ENCODE measurements at regions not wholly inside any gene's neighbourhood (a gene's known extent, or its start where the extent isn't known, plus 50 kb on each side); places are given as distances from the start of the nearest gene placed in this dataset.

DNA sequence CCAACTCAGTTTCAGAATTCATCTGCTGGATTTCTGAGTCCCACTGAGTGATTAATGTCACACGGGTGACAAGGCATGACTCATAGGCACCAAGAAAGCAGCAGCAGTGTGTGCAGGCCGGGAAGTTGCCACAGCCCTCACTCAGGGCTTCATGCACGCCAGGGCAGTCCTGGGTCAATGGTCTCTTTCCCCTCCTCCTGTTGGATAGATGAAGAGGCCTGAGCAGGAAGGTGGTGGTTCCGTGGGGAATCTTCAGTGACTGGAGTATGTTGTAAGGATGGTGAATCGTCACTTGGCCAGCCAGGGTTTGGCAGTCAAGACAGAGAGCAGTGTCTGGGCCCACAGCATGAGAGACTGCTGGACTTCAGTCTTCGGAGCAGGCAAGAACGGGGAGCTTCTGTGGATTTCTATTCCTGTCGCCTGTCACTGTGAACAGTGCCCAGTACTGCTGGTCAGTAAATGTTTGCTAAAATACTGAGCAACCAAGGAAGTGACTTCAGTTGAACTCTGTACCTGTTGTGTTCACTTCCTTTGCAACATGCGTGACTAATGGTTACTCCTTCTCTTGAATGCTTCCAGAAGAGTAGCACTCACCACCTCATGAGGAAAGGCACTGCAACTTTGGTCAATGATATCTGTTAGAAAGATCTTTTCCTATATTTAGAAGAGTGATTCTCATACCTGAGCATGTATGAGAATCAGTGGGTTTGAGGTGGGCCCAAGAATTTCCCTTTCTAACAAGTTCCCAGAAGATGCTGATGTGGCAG lies 62.0 kb upstream of the CD93 start:
- no peak for FAIRE-seq

DNA sequence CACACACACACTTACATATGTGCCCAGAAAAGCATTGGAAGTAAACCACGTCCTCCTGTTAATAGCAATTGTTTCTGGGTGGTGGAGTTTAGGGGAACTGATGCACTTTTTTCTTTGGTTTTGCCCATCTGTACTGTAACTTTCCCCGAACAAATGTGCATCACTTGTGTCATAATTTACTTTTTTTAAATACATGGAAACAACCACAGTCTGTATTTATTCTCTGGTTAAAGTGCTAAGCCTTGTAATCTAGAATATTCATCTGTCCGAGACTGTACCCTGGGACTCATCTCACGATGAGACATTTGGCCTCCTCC lies 61.5 kb upstream of the CD93 start:
- no peak for FAIRE-seq

DNA sequence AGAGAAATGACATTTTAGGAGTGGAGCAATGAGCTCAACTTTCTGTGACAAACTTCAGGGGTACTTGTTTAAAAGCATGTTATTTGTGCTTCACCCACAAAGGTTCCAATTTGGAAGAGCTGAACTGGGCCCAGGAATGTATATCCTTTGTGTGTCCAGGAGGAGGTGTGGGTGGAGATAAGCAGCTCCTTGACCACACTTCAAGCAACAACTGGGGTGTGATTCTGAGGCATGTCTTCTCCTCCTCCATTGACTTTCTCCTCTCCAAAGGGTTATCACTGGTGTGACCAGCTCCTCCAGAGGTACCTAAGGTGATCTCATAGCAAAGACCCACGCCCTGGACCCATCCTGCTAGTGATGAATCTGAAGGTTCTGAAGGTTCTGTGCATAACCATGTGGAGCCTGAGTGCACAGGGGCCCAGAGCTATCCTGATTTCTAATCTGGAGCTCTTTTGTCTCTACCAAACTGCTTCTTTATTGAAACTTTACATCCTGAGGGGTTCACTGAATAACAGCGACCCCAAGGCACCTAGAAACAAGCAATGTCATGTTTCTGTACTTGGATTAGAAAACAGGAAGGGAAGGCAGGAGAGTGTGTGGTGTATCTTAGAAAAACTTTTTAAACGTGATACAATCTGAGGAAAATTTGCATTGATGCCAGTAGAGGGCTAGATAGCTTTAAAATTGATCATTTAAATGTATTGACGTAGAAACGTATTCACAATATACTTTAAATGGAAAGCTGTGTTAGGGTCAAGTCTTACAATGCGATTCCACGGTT lies 60.9 kb upstream of the CD93 start:
- no peak for FAIRE-seq

DNA sequence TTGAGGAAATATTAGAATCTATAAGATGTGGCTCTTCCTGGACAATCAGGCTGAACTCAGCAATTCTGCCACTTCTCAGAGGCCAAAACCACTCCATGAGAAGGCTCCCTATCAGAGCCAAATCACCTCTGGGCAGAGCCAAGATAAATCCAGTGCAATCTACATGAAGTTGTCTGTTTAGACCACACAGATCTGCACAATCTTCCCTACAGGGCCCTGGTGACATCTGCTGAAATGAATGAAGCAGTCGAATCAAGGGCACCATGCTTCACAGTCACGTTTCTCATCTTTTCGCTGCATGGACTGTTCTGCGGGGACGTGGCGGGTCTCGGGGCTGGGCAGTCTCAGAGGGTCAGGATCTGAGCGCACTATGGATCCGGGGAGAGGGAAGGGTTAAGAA lies 60.1 kb upstream of the CD93 start:
- no peak for FAIRE-seq

DNA sequence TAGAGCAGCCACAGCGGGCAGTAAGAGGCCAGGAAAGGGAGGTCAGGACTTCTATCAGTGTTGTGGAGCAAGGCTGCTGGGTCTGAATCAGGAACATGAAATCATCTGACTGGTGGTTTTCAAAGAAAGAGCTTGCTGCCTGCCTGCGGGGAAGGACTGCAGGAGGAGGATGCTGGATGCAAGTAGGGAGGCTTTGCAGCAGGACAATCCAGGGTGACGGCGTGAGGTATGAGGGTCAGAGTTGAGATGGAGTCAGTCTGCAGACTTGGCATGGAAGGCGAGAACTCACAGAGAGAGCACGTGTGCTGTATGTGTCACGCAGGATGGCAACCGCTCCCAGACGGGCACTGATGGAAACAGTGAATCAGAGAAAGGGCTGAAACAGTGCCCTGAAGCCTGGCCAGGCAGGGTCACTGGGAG lies 59.2 kb upstream of the CD93 start:
- FAIRE-seq = no peak

DNA sequence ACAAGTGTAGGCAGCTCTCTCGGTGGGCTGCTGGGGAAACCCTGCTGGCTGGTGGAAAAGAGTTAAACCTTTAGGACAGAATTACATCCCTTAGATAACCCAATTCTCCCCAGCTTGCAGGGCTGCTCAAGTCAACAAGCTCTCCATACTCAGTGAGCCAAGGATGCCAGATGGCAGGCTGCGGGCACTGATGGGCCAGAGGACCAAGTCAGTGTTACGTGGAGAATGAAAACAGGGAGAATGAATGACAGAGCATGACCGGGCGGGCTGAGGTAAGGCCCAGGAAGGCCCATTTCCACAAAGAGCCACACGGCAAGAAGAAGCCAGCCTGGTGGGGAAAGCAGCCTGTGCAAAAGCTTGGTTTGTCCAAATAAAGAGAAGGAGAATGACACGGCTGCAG lies 58.7 kb upstream of the CD93 start:
- FAIRE-seq = no peak

DNA sequence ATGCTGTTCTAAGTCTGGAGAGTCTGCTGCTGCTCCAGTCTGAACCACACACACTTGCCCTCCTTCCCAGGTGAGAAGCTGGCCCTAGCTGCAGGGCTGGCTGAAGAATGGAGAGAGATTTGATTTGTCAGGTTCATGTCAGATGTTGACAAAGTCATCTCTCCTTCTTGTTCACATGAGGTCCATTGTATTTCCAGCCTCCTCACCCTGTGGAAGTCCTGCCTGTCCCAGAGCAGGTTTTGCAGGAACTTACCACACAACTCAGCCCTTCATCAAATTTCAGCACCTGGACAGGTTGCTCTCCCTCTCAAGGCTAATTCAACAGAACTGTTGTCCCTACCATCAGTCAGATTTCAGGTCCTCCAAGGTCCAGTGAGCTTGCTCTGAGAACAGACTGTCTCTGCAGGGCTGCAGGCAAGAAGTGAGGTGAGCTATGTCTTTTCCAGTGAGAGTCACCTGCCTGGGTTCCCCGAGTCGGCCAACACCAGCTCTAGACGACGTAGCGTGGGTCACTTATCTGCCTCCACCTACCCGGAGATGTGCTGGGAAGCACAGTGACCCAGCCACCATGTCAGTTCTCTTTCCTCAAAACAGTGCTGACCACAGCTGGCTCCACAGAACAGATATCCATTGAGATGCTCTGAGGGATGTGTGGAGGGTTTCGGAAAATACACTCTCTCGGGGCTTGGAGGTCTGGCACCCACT lies 58.0 kb upstream of the CD93 start:
- no peak for FAIRE-seq

DNA sequence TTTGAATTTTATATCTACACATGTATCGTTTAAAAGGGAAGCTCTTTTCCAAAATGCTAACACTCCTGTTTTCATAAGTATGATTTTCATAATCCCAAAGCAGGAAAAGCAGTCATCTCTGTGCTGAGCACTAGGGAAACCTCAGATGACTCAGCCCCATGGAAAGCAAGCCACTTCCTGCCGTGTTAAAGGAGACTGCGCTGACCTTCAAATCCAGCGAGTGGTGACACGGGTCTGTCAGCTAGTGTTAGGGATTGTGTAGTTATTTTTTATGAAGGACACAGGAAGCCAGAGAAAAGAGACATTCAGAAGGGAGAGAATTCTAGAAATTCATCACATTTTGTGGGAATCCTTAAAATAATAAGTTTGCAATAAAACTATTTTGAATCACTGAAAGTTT lies 57.0 kb upstream of the CD93 start:
- no peak for FAIRE-seq

DNA sequence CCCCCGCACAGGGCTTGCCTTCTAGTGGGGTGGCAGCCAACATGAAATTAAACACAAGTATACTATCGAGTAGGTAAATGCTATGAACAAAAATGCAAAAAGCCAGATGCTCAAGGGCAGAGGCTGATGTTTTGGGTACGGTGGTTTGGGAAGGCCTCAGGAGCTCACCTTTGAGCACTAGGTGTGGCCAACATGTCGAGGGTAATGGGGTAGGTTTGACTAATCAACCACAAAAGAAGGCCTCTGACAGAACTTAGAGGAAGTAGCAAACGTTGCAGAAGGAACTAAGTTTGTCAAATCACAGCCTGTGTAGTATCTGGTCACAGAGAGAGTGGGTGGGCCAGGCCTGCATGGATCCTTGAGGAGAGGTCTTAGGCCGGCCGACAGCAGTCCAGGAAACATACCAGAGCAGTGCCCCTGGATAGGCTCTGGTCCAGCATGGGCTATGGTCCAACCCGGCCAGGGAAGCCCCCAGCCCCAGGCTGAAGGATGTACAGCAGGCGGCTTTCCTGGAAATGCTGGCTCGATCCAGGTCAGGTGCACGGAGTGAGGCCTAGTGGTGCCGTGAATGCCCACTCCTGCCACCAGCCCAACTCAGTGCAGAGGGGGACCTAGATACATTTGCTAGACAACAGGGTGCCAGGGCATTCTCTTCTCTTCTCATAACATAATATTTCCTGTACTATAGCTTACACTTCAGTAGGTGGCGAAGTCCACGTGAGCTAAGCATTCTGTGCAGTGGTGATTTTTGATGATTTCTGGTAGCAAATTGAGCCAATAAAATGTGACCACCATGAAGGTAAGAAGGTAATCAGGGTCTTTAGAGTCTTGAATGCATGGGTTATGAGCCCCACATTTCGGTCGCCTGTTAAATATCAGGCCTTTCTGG lies 56.3 kb upstream of the CD93 start:
- no peak for FAIRE-seq

DNA sequence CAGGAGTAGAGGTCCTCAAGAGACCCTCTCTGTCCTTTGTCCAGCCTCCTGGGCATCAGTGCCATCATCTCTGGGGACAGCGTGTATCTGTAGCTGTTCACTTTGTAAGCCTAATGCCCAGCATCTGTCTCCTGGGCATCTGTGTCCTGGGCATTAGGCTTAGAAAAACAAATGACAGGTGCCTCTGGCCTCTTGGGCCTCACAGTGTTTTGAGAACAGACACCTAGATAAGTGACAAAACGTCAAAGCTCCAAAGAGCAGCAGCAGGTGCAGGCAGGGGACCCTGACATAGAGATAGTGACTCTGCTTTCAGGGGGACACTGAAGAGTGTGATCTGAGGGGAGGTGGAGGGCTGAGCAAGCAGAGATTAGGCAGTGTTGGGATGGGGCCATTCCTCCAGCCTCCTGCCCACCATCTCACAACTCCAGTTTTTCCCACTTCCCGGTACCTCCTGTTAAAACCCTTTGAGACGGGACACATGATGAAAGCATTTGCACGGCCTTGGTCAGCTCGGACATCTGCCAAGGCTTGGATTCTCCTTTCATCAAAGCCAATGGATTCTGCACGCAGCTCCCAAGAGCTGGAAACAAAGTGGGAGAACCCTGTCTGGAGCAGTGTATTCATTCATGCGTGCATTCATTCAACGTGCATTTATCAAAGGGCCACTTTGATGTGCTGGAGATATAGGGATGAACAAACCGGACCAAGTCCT lies 55.5 kb upstream of the CD93 start:
- FAIRE-seq = no peak

DNA sequence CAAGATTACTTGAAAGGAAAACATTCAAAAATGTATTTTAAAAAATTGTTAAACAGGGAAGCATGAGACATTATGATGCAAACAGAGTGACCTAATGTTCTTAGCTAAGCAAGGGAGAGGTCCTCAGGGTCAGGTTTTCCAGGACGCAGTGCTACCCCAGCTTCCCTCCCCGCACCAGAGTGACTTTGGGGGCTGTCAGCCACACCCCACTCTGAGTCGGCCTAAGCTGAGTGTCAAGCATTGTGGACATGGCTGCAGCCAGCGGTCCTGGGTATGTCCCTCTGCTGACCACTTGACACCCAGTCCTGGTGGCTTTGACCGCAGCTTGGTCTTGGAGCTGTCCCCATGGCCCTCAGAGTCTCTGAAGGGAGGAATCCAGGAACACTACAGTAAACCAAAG lies 54.9 kb upstream of the CD93 start:
- FAIRE-seq = no peak

DNA sequence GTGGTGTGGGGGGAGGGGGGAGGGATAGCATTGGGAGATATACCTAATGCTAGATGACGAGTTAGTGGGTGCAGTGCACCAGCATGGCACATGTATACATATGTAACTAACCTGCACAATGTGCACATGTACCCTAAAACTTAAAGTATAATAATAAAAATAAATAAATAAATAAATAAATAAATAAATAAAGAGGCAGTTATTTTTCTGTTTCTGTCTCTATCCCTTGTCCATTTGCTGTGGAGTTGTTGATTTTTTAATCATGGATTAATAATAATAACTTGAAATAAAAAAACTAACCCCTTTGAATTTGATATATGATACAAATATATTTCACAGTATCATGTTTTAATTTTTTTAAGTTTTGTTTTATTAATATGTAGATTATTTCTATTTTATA lies 53.9 kb upstream of the CD93 start:
- peak; percentile 8 for FAIRE-seq

DNA sequence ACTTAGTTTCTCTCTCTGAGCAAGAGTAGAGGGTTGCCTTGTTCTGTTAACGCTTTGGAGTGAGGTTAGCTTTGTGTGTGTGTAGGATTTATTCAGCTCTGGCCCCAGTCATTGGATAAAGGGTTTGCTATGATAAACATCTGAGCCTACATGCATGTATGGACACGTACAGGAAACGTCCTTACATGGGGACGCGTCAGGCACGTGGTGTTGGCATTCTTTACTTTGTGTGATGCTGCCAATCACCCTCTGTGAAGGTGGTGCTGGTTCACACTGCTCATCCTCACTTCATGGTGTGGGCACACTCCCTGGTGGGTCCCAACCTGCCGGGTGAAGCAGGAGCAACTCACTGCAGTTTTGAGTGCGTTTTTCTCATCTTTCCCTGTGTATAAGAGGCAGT lies 53.4 kb upstream of the CD93 start:
- FAIRE-seq = no peak

DNA sequence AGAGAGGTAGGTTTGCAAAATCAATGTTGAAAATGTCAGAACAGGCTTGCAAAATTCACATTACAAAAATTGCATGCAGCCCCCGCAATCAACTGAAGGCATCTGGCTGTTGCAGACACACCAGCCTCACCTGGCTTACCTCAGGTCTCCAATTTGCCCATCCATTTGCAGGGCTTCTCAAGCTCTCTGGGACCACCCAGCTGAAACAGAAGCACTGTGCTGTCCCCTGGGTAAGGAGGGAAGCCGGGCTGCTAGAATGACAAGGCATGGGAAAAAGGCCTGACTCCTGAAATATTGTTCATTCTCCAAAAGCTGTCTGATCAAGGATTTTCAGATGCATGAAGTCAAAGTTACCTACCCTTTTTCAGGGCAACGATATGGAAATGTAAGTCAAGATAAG lies 52.6 kb upstream of the CD93 start:
- FAIRE-seq = no peak

DNA sequence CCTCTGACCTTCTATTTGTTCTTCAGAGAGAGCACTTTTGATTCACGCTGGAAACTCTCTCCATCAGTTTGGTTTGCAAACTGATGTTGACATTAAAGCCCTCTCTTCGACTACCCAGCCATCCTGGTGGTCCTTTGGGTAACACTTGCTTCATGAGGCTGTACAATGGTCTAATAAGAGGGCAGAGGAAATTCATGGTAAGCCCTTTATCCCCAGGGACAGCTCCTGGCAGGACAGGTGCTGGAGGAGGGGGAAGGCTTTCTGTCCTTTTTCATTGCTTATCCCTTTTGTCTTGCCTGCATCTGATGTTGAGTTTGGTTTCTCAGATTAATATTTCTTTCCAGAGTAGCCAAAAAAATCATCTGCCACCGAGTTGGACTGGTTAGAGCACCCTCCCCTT lies 52.1 kb upstream of the CD93 start:
- FAIRE-seq = no peak

DNA sequence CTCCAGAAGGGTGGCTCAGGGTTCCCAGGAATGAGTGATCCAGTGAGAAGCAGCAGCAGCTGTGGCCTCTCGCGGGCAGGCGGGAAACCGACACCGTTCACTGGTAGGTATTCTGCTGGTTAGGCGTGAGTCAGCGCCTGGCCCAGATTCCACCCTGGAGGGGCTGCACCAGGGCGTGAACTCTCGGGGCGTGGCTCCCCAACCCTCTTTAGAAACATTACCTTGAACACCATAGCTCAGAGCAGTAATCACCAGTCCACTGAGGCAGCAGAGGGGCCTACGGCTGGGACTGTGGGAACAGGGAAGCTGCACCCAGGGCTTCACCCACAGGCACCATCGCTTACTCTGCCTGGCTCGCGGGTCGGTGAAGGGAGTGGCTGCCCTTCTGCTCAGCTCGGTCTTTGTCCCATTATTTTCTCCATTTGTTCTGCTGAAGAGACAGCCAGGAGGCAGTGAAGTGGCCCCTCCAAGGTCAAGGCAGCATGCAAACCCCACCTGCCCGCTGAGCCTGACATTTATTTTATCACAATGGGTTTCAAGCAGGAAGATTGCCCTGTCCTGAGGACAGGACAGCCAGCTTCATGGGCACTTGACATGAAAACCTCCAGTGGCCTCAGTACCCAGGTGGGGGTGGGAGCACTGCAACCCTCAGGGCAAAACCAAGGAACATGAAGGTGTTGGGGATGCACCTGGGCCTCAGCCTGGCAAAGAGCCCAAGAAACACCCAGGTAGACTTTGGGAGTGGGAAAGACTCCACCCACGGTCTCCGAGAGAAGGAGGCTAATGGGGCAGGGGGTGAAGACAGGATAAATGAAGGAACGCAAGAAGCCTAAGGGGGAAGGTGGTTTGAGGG lies 51.0 kb upstream of the CD93 start:
- no peak for FAIRE-seq

DNA sequence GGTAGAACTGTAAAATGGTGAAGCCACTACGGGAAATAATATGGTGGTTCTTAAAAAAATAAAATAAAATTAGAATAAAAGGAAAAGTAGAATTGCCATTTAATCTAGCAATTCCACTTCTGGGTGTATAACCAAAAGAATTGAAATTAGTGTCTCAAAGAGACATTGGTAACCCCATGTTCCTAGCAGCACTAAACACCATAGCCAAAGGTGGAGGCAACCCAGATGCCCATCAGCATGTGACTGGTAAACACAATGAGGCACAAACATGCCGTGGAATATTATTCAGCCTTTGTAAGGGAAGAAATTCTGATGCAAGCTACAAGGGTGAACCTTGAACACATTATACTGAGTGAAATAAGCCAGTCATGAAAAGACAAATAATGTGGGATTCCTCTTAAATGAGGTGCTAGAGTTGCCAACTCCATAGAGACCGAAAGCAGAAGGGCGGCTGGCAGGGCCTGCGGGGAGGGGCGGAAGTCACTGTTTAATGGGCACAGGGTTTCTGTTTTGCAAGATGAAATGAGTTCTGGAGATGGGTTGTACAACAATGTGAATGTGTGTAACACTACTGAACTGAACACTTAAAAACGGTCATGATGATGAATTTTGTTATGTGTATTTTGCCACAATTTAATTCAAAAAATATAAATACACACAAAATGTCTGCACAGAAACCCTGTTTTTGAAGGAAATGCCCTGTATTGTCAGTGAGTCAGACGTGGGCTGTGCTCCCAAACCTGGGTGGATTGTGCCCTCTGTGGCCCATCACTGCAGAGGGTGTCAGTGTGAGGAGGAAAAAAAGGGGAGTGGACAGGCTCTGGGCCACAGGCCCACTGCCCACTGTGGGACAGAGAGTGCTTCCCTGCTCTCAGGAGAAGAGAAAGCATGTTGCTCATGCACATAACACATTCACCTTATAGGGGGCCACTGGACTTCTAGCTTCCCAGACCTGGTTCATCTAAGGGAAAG lies 49.6 kb upstream of the CD93 start:
- FAIRE-seq = no peak

Data from G401.6 (cell line).